Neural progenitor cell (in vitro differentiated cells): ENCODE measurements at regions not wholly inside any gene's neighbourhood (a gene's known extent, or its start where the extent isn't known, plus 50 kb on each side); places are given as distances from the start of the nearest gene placed in this dataset.

Experiments
- DNase-seq: peaks from one replicate; pipeline ENCODE4 v3.0.0-alpha.2; 2016; ENCODE audit warnings: low spot score
- H2AFZ ChIP-seq: fragments of 200-600 bp; sonication (generic); replicated peaks from 2 replicates; pipeline ENCODE4 v1.6.1; 2016; ENCODE audit warnings: antibody characterized with exemption
- H3F3A ChIP-seq: fragments of 200-600 bp; sonication (generic); 2 replicates; pipeline ENCODE4 v1.6.1; 2016; ENCODE audit warnings: antibody characterized with exemption, low read depth
- H3K27ac ChIP-seq: fragments of 200-600 bp; sonication (generic); 2 replicates; pipeline ENCODE4 v1.5.1; 2016; ENCODE audit warnings: mild to moderate bottlenecking
- H3K27me3 ChIP-seq: fragments of 200-600 bp; sonication (generic); 2 replicates; pipeline ENCODE4 v1.6.1; 2016; ENCODE audit warnings: mild to moderate bottlenecking, moderate library complexity
- H3K36me3 ChIP-seq: fragments of 200-600 bp; sonication (generic); 2 replicates; pipeline ENCODE4 v1.5.1; 2016
- H3K4me1 ChIP-seq: fragments of 200-600 bp; sonication (generic); 2 replicates; pipeline ENCODE4 v1.6.1; 2016; ENCODE audit warnings: mixed run types
- H3K4me2 ChIP-seq: fragments of 200-600 bp; sonication (generic); 2 replicates; pipeline ENCODE4 v1.6.1; 2016
- H3K4me3 ChIP-seq: fragments of 200-600 bp; sonication (generic); 2 replicates; pipeline ENCODE4 v1.5.1; 2016
- H3K79me2 ChIP-seq: fragments of 200-600 bp; sonication (generic); 2 replicates; pipeline ENCODE4 v1.6.1; 2016; ENCODE audit warnings: low read depth
- H3K9ac ChIP-seq: fragments of 200-600 bp; sonication (generic); 2 replicates; pipeline ENCODE4 v1.6.1; 2016
- H3K9me3 ChIP-seq: fragments of 200-600 bp; sonication (generic); 2 replicates; pipeline ENCODE4 v1.5.1; 2016; ENCODE audit warnings: low read depth
- H4K20me1 ChIP-seq: fragments of 200-600 bp; sonication (generic); 2 replicates; pipeline ENCODE4 v1.6.1; 2016; ENCODE audit warnings: low read depth
- H3K27ac Mint-ChIP-seq: 3 replicates; pipeline ENCODE4 v1.8.0; 2021; ENCODE audit warnings: mixed read lengths
- H3K27me3 Mint-ChIP-seq: 2 replicates; pipeline ENCODE4 v1.8.0; 2022; ENCODE audit warnings: low read depth, mild to moderate bottlenecking, inconsistent platforms, moderate library complexity, mixed read lengths; ENCODE audit not compliant: insufficient read depth
- H3K36me3 Mint-ChIP-seq: 3 replicates; pipeline ENCODE4 v1.8.0; 2021; ENCODE audit warnings: mixed read lengths
- H3K4me1 Mint-ChIP-seq: 3 replicates; pipeline ENCODE4 v1.8.0; 2021; ENCODE audit warnings: mixed read lengths
- H3K4me3 Mint-ChIP-seq: 3 replicates; pipeline ENCODE4 v1.8.0; 2021; ENCODE audit warnings: mild to moderate bottlenecking, moderate library complexity, mixed read lengths
- H3K9me3 Mint-ChIP-seq: 3 replicates; pipeline ENCODE4 v1.8.0; 2020; ENCODE audit warnings: mixed read lengths
- EZH2 ChIP-seq: fragments of 200-600 bp; sonication (generic); IDR thresholded peaks from 2 replicates; pipeline ENCODE4 v1.6.1; 2017; ENCODE audit warnings: antibody characterized with exemption, mild to moderate bottlenecking, moderate library complexity
- EZH2phosphoT487 ChIP-seq: fragments of 200-600 bp; sonication (generic); IDR thresholded peaks from 2 replicates; pipeline ENCODE4 v1.6.1; 2017; ENCODE audit warnings: antibody characterized with exemption
- TF ChIP-seq, protein P1 (sequence below): fragments of 200-600 bp; sonication (generic); IDR thresholded peaks from 2 replicates; pipeline ENCODE4 v1.5.1; 2017; ENCODE audit warnings: antibody characterized with exemption, mild to moderate bottlenecking

DNA sequence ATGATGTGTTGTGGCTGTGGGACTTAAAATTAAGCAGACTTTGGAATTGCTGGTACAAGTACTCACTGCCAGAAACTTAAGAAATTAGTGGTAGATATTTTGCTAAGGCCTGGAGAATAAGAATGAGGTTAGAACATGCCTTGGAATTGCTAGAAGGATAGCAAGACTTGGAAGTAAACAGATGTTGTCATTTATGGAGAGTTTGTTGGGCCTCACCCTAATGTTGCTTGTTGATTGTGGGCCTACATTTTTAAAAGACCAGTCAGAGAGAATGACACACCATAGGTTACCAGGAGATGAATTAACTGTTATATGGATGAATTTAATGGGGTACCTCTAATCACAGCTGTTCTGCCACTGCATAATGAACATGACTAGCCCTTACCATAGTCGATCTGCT is 120.1 kb upstream of the GAS1 start:
- Histone ChIP-seq H3K4me1 (no peaks in the 10 kb centered on the region), H3K9me3 (no peaks in the 10 kb centered on the region), H3F3A (no peaks in the 10 kb centered on the region), H4K20me1 (no peaks in the 10 kb centered on the region), H3K79me2 (no peaks in the 10 kb centered on the region), H3K4me3 (no peak overlapping the region), H2AFZ (no peak overlapping the region), H3K9ac (no peak overlapping the region), H3K27ac (no peak overlapping the region), H3K4me2 (no peak overlapping the region), H3K36me3 (no peaks in the 10 kb centered on the region), H3K27me3 (no peaks in the 10 kb centered on the region)
- no peak for TF ChIP-seq EZH2phosphoT487
- no peak for TF ChIP-seq EZH2
- TF ChIP-seq, protein P1, sequence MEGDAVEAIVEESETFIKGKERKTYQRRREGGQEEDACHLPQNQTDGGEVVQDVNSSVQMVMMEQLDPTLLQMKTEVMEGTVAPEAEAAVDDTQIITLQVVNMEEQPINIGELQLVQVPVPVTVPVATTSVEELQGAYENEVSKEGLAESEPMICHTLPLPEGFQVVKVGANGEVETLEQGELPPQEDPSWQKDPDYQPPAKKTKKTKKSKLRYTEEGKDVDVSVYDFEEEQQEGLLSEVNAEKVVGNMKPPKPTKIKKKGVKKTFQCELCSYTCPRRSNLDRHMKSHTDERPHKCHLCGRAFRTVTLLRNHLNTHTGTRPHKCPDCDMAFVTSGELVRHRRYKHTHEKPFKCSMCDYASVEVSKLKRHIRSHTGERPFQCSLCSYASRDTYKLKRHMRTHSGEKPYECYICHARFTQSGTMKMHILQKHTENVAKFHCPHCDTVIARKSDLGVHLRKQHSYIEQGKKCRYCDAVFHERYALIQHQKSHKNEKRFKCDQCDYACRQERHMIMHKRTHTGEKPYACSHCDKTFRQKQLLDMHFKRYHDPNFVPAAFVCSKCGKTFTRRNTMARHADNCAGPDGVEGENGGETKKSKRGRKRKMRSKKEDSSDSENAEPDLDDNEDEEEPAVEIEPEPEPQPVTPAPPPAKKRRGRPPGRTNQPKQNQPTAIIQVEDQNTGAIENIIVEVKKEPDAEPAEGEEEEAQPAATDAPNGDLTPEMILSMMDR = no peak
- no peak overlapping the region for H3K4me3 Mint-ChIP-seq
- no peaks in the 10 kb centered on the region for H3K4me1 Mint-ChIP-seq
- H3K36me3 Mint-ChIP-seq = no peaks in the 10 kb centered on the region
- DNase-seq = no peak
- H3K9me3 Mint-ChIP-seq = no peaks in the 10 kb centered on the region
- no peak overlapping the region for H3K27ac Mint-ChIP-seq
- peaks cover 5% of the 10 kb centered on the region for H3K27me3 Mint-ChIP-seq

DNA sequence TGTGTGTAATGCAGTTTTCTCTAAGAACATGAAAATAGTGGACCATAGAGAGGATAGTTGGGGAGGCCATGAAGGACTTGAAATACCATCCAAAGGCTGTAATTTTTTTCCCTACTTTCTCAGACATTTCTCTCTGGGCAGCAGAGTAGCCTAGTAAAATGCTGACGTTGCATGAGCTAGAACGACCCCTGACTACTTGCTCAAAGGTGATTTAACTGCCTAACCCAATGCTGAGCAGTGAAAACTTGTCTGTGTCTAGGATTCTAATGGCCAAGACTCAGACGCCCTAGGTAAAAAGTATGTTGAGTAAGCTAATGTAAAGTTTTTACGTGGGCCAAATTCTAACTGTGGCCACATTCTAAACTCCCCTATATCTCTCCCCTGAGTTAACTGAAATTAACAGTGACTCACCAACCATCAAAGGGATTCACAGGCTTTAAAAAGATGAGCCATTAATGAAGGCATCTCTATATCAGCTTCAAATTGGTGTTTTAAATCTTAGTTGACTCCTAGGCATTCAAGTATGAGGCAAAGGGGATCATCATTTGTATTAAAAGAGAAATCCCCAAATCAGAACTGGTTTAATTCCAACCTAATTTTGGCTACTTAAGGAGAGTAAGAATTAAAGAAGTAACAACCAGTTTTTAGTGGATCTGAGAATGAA is 121.0 kb upstream of the GAS1 start:
- H3K9me3 ChIP-seq = no peaks in the 10 kb centered on the region
- H3K79me2 ChIP-seq = no peaks in the 10 kb centered on the region
- no peak for DNase-seq
- H3F3A ChIP-seq = no peaks in the 10 kb centered on the region
- H3K27me3 ChIP-seq = no peaks in the 10 kb centered on the region
- no peak overlapping the region for H3K4me3 ChIP-seq
- TF ChIP-seq EZH2phosphoT487 (no peak), EZH2 (no peak)
- TF ChIP-seq, protein P1 = no peak
- H4K20me1 ChIP-seq = no peaks in the 10 kb centered on the region
- no peak overlapping the region for H2AFZ ChIP-seq
- H3K4me1 ChIP-seq = no peaks in the 10 kb centered on the region
- Mint-ChIP-seq H3K4me1 (no peaks in the 10 kb centered on the region), H3K36me3 (no peaks in the 10 kb centered on the region), H3K9me3 (no peaks in the 10 kb centered on the region), H3K4me3 (no peak overlapping the region), H3K27ac (no peak overlapping the region), H3K27me3 (peaks cover 5% of the 10 kb centered on the region)
- no peaks in the 10 kb centered on the region for H3K36me3 ChIP-seq
- H3K27ac ChIP-seq = no peak overlapping the region
- no peak overlapping the region for H3K9ac ChIP-seq
- H3K4me2 ChIP-seq = no peak overlapping the region

DNA sequence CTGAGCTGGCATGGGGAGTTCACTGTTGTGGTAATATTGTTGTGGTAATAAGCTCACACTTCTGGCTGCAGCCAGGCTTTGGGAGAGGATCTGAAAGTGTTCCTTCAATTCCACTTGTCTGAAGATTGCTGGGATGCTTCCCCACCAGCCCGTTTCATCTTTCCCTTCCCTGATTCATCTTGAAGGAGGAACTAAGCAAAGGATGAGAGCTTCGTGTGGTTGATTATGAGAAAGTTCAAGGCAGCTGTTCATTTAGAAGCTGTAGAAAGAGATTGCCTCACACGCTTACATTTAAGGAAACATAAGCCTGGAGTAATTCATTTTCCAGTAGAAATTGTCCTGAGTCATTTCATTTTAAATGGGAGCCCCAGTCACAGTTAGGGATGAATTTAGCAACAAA is 122.4 kb upstream of the GAS1 start:
- H3K27ac ChIP-seq = no peak overlapping the region
- Mint-ChIP-seq H3K4me1 (no peaks in the 10 kb centered on the region), H3K36me3 (no peaks in the 10 kb centered on the region), H3K9me3 (no peaks in the 10 kb centered on the region), H3K27me3 (peaks cover 5% of the 10 kb centered on the region), H3K27ac (no peak overlapping the region), H3K4me3 (no peak overlapping the region)
- TF ChIP-seq EZH2 = no peak
- no peak for TF ChIP-seq EZH2phosphoT487
- TF ChIP-seq, protein P1 = no peak
- no peaks in the 10 kb centered on the region for H3K4me1 ChIP-seq
- no peaks in the 10 kb centered on the region for H3K9me3 ChIP-seq
- no peaks in the 10 kb centered on the region for H3K36me3 ChIP-seq
- no peak overlapping the region for H2AFZ ChIP-seq
- no peak overlapping the region for H3K9ac ChIP-seq
- H3K27me3 ChIP-seq = no peaks in the 10 kb centered on the region
- no peaks in the 10 kb centered on the region for H3F3A ChIP-seq
- no peak overlapping the region for H3K4me2 ChIP-seq
- DNase-seq = no peak
- no peaks in the 10 kb centered on the region for H4K20me1 ChIP-seq
- no peaks in the 10 kb centered on the region for H3K79me2 ChIP-seq
- H3K4me3 ChIP-seq = no peak overlapping the region
